A549 (cell line): ENCODE measurements at regions not wholly inside any gene's neighbourhood (a gene's known extent, or its start where the extent isn't known, plus 50 kb on each side); places are given as distances from the start of the nearest gene placed in this dataset.

Experiments
- BHLHE40 ChIP-seq: IDR thresholded peaks from 2 replicates; pipeline ENCODE4 v1.6.1; 2012; ENCODE audit warnings: low read depth, low read length, inconsistent platforms
- CTCF ChIP-seq: fragments of >200 bp; sonication (Bioruptor Twin); formaldehyde crosslinking; IDR thresholded peaks from 3 replicates; pipeline ENCODE4 v1.5.1; 2016
- ELK1 ChIP-seq: fragments of 150-350 bp; IDR thresholded peaks from 2 replicates; pipeline ENCODE4 v1.6.1; 2014; ENCODE audit warnings: low read depth, mild to moderate bottlenecking, low read length
- EP300 ChIP-seq, 2 experiments: fragments of >200 bp; sonication (Bioruptor Twin); formaldehyde crosslinking; IDR thresholded peaks; 2 replicates in 1 of 2; 3 replicates in 1 of 2; pipeline ENCODE4 v1.6.1; 2016 to 2017
- FOSL2 ChIP-seq, 2 experiments: fragments of 450-650 bp in 1 of 2; fragments of >200 bp in 1 of 2; sonication (Bioruptor Twin) in 1 of 2; formaldehyde crosslinking; IDR thresholded peaks; 2 replicates each; pipeline versions ENCODE4 v1.5.0 to v1.6.1; 2016 to 2020; ENCODE audit warnings: mild to moderate bottlenecking in 1 of 2, moderate library complexity in 1 of 2
- JUN ChIP-seq, 2 experiments: fragments of >200 bp; sonication (Bioruptor Twin); formaldehyde crosslinking; IDR thresholded peaks; 2 replicates in 1 of 2; 3 replicates in 1 of 2; pipeline ENCODE4 v1.6.1; 2016 to 2017
- JUNB ChIP-seq: fragments of >200 bp; sonication (Bioruptor Twin); formaldehyde crosslinking; IDR thresholded peaks from 2 replicates; pipeline ENCODE4 v1.6.1; 2016
- NPAS2 ChIP-seq: fragments of 250-450 bp; sonication (Bioruptor Pico); IDR thresholded peaks from 2 replicates; pipeline ENCODE4 v1.8.0; 2022; ENCODE audit warnings: mild to moderate bottlenecking, moderate library complexity, borderline replicate concordance
- PBX3 ChIP-seq: IDR thresholded peaks from 2 replicates; pipeline ENCODE4 v1.6.1; 2012
- POLR2A ChIP-seq: IDR thresholded peaks from 2 replicates; pipeline ENCODE4 v1.6.1; 2012; ENCODE audit warnings: mild to moderate bottlenecking, low read length
- RAD21 ChIP-seq, 2 experiments: fragments of >200 bp in 1 of 2; sonication (Bioruptor Twin) in 1 of 2; formaldehyde crosslinking in 1 of 2; IDR thresholded peaks in 1 of 2; conservative IDR thresholded peaks in 1 of 2; 2 replicates in 1 of 2; 3 replicates in 1 of 2; pipeline ENCODE4 v1.6.1; 2012 to 2018; ENCODE audit warnings: inconsistent platforms in 1 of 2
- SREBF2 ChIP-seq: fragments of 450-650 bp; IDR thresholded peaks from 2 replicates; pipeline ENCODE4 v1.6.1; 2014; ENCODE audit warnings: mild to moderate bottlenecking, moderate library complexity
- USF2 ChIP-seq: fragments of 450-650 bp; IDR thresholded peaks from 2 replicates; pipeline ENCODE4 v1.6.1; 2014; ENCODE audit warnings: antibody characterized with exemption
- ZFP36 ChIP-seq: fragments of 450-650 bp; IDR thresholded peaks from 2 replicates; pipeline ENCODE4 v1.6.1; 2014; ENCODE audit warnings: borderline replicate concordance; ENCODE audit not compliant: partially characterized antibody

GRCh38 chr5:27093279-27093678 is 54.9 kb upstream of the CDH9 start:
- TF ChIP-seq ELK1 (no peak), FOSL2 (IDR thresholded peaks at IDR 0.05) (no peak), FOSL2 (CRISPR knock-in tag; IDR thresholded peaks at IDR 0.05) (no peak), BHLHE40 (no peak), POLR2A (no peak), CTCF (no peak), EP300 (IDR thresholded peaks at IDR 0.05) (no peak), NPAS2 (CRISPR knock-in tag) (no peak), ZFP36 (no peak), USF2 (no peak), JUNB (no peak), JUN (IDR thresholded peaks at IDR 0.05) (no peak), PBX3 (no peak), SREBF2 (no peak), RAD21 (conservative IDR thresholded peaks at IDR 0.05 in 1 of 2, IDR thresholded peaks at IDR 0.05 in 1 of 2) (no peak)
